Osteoblast (primary cell): ENCODE measurements at regions not wholly inside any gene's neighbourhood (a gene's known extent, or its start where the extent isn't known, plus 50 kb on each side); places are given as distances from the start of the nearest gene placed in this dataset.

ENCODE experiments used
- DNase-seq: peaks from one replicate; pipeline ENCODE4 v3.0.0; 2011; ENCODE audit warnings: low spot score, mixed read lengths; ENCODE audit not compliant: insufficient read length; ENCODE audit errors: missing footprints
- H2AFZ ChIP-seq: 2 replicates; pipeline ENCODE4 v1.6.0; 2011; ENCODE audit warnings: mild to moderate bottlenecking, low read length
- H3K27ac ChIP-seq: 2 replicates; pipeline ENCODE4 v1.5.1; 2011; ENCODE audit warnings: mild to moderate bottlenecking, low read depth, low read length, moderate library complexity
- H3K27me3 ChIP-seq: 2 replicates; pipeline ENCODE4 v1.6.0; 2012; ENCODE audit warnings: mild to moderate bottlenecking, control low read depth, inconsistent platforms, low read length, moderate library complexity; ENCODE audit not compliant: insufficient read depth
- H3K36me3 ChIP-seq: 2 replicates; pipeline ENCODE4 v1.5.1; 2011; ENCODE audit warnings: mild to moderate bottlenecking, low read length, control low read depth, moderate library complexity; ENCODE audit not compliant: insufficient read depth
- H3K4me1 ChIP-seq: 2 replicates; pipeline ENCODE4 v1.5.1; 2011; ENCODE audit warnings: mild to moderate bottlenecking, low read length, control low read depth, moderate library complexity; ENCODE audit not compliant: insufficient read depth
- H3K4me2 ChIP-seq: 2 replicates; pipeline ENCODE4 v1.6.0; 2011; ENCODE audit warnings: mild to moderate bottlenecking, low read length; ENCODE audit not compliant: insufficient read depth
- H3K4me3 ChIP-seq: fragments of 200-600 bp; sonication (generic); 3 replicates; pipeline ENCODE4 v1.5.1; 2012; ENCODE audit warnings: mild to moderate bottlenecking, low read length, inconsistent platforms; ENCODE audit not compliant: insufficient read depth
- H3K79me2 ChIP-seq: 2 replicates; pipeline ENCODE4 v1.6.0; 2012; ENCODE audit warnings: mild to moderate bottlenecking, low read length, control low read depth, inconsistent platforms; ENCODE audit not compliant: insufficient read depth
- H3K9me3 ChIP-seq: 2 replicates; pipeline ENCODE4 v1.5.1; 2011; ENCODE audit warnings: low read depth, low read length, control low read depth
- H4K20me1 ChIP-seq: 2 replicates; pipeline ENCODE4 v1.6.0; 2012; ENCODE audit warnings: mild to moderate bottlenecking, low read length, control low read depth; ENCODE audit not compliant: insufficient read depth
- CTCF ChIP-seq: IDR thresholded peaks from 2 replicates; pipeline ENCODE4 v1.5.1; 2011; ENCODE audit warnings: mild to moderate bottlenecking, low read depth, low read length, moderate library complexity; ENCODE audit errors: extremely low read depth

- H3K4me1 ChIP-seq, result peaks cover 7% of the 10 kb centered on the region
- H3K4me3 ChIP-seq, result no peak overlapping the region
- H2AFZ ChIP-seq, result no peak overlapping the region
- H3K27ac ChIP-seq, result no peak overlapping the region
- TF ChIP-seq CTCF, result no peak
- H3K4me2 ChIP-seq, result no peak overlapping the region
- no peak for DNase-seq
- no peaks in the 10 kb centered on the region for H3K27me3 ChIP-seq
- no peaks in the 10 kb centered on the region for H3K36me3 ChIP-seq
- no peaks in the 10 kb centered on the region for H3K9me3 ChIP-seq
- H3K79me2 ChIP-seq, result no peaks in the 10 kb centered on the region
- H4K20me1 ChIP-seq, result no peaks in the 10 kb centered on the region
Measured at GRCh38 chr3:120526011-120526870, 69.9 kb upstream of the NDUFB4 start.

GRCh38 chr3:120524171-120524923 lies 71.8 kb upstream of the NDUFB4 start:
- no peak overlapping the region for H3K4me2 ChIP-seq
- peaks cover 7% of the 10 kb centered on the region for H3K4me1 ChIP-seq
- TF ChIP-seq CTCF, result no peak
- no peaks in the 10 kb centered on the region for H3K9me3 ChIP-seq
- H3K4me3 ChIP-seq, result no peak overlapping the region
- no peaks in the 10 kb centered on the region for H3K36me3 ChIP-seq
- DNase-seq, result no peak
- H2AFZ ChIP-seq, result no peak overlapping the region
- no peaks in the 10 kb centered on the region for H4K20me1 ChIP-seq
- H3K79me2 ChIP-seq, result no peaks in the 10 kb centered on the region
- H3K27me3 ChIP-seq, result no peaks in the 10 kb centered on the region
- no peak overlapping the region for H3K27ac ChIP-seq

- no peak for DNase-seq
- H3K4me3 ChIP-seq, result no peak overlapping the region
- H3K4me1 ChIP-seq, result no peaks in the 10 kb centered on the region
- no peaks in the 10 kb centered on the region for H3K79me2 ChIP-seq
- no peaks in the 10 kb centered on the region for H4K20me1 ChIP-seq
- no peaks in the 10 kb centered on the region for H3K36me3 ChIP-seq
- H3K9me3 ChIP-seq, result no peaks in the 10 kb centered on the region
- no peak overlapping the region for H3K27ac ChIP-seq
- TF ChIP-seq CTCF, result no peak
- H3K27me3 ChIP-seq, result no peaks in the 10 kb centered on the region
- H2AFZ ChIP-seq, result no peak overlapping the region
- H3K4me2 ChIP-seq, result no peak overlapping the region
Measured at GRCh38 chr3:120516136-120516535, 65.3 kb upstream of the FSTL1 start.

- H3K27me3 ChIP-seq, result no peaks in the 10 kb centered on the region
- no peaks in the 10 kb centered on the region for H3K79me2 ChIP-seq
- H3K4me3 ChIP-seq, result no peak overlapping the region
- H3K9me3 ChIP-seq, result no peaks in the 10 kb centered on the region
- no peak for DNase-seq
- H3K4me1 ChIP-seq, result no peaks in the 10 kb centered on the region
- H3K36me3 ChIP-seq, result no peaks in the 10 kb centered on the region
- no peak overlapping the region for H3K27ac ChIP-seq
- H2AFZ ChIP-seq, result no peak overlapping the region
- no peak for TF ChIP-seq CTCF
- H4K20me1 ChIP-seq, result no peaks in the 10 kb centered on the region
- H3K4me2 ChIP-seq, result no peak overlapping the region
Measured at GRCh38 chr3:120512655-120513054, 61.9 kb upstream of the FSTL1 start.
